Rectal smooth muscle tissue (tissue), 1 donor: ENCODE measurements at regions not wholly inside any gene's neighbourhood (a gene's known extent, or its start where the extent isn't known, plus 50 kb on each side); places are given as distances from the start of the nearest gene placed in this dataset.

Source experiments
- H3K27ac ChIP-seq: one replicate; pipeline ENCODE4 v1.7.0; 2013; ENCODE audit warnings: low read depth, low read length, inconsistent platforms
- H3K27me3 ChIP-seq: one replicate; pipeline ENCODE4 v1.7.0; 2013; ENCODE audit warnings: low read length; ENCODE audit not compliant: control insufficient read depth, insufficient read depth
- H3K36me3 ChIP-seq: one replicate; pipeline ENCODE4 v1.7.0; 2013; ENCODE audit warnings: low read length; ENCODE audit not compliant: control insufficient read depth, insufficient read depth
- H3K4me1 ChIP-seq: one replicate; pipeline ENCODE4 v1.7.0; 2013; ENCODE audit warnings: low read length; ENCODE audit not compliant: control insufficient read depth, insufficient read depth
- H3K4me3 ChIP-seq: one replicate; pipeline ENCODE4 v1.7.0; 2013; ENCODE audit warnings: low read length
- H3K9ac ChIP-seq: one replicate; pipeline ENCODE4 v1.7.0; 2013; ENCODE audit warnings: low read length

DNA sequence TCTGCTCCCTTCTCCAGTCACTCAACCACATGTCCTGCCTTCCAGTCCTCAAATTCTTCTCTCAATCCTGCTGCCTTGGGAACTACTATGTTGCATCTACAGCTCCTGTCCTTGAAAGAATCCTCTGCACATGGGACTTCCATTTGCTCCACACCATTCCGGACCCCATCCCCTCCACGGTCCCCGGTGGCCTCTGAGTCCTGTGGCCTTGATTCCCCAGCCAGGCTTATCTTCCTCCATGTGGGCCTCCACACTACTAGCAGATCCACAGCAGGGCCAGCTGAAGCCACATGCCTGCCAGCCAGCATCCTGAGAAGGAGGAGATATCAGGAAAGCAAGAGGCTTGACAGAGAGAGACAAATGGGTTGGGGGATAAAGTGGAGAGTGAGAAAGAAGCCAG, 1323.8 kb downstream of the UQCRFS1 start:
- no peaks in the 10 kb centered on the region for H3K36me3 ChIP-seq
- no peaks in the 10 kb centered on the region for H3K27me3 ChIP-seq
- H3K4me3 ChIP-seq: no peak overlapping the region
- H3K27ac ChIP-seq: no peak overlapping the region
- H3K4me1 ChIP-seq: no peaks in the 10 kb centered on the region
- H3K9ac ChIP-seq: no peak overlapping the region

DNA sequence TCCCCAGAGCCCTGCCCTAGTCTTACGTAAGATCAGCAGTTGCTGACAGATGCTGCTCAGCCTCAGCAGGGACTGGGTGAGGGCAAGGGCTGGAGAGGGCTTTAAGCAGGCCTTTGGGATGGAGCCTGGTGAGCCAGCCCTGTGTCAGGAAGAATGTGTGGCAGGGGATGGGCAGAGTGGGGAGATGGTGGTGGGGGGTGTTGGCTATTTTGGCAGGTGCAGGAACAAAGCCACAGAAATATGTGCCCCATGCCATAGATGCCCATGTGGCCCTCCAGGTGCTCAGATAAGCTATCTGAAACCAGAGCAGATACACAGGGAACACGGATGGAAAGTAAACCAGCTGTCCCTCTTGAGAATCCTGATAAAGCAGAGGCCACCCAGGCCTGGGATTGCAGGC, 1325.0 kb downstream of the UQCRFS1 start:
- no peak overlapping the region for H3K27ac ChIP-seq
- H3K4me3 ChIP-seq: no peak overlapping the region
- no peaks in the 10 kb centered on the region for H3K27me3 ChIP-seq
- no peak overlapping the region for H3K9ac ChIP-seq
- H3K36me3 ChIP-seq: no peaks in the 10 kb centered on the region
- H3K4me1 ChIP-seq: no peaks in the 10 kb centered on the region

DNA sequence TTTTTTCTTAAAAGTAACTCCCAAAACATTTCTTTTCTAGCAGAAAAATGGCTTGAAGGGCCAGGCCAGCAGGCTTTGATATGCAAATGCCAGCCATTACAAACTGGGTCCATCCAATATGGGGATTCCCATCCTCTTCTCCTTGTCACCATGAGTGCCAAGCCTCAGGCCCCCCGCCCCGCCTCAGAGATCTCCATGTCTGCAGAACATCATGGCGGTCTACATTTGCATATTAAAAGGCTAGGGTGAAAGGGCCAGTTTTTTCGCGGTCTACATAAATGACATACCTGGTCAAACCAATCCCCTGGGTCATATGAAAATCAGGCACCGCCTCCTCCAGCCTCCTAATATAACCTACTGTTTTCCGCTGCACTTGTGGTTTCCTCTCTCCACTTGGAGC, 1327.6 kb downstream of the UQCRFS1 start:
- H3K4me3 ChIP-seq: no peak overlapping the region
- H3K27ac ChIP-seq: no peak overlapping the region
- no peaks in the 10 kb centered on the region for H3K4me1 ChIP-seq
- H3K36me3 ChIP-seq: no peaks in the 10 kb centered on the region
- H3K9ac ChIP-seq: no peak overlapping the region
- no peaks in the 10 kb centered on the region for H3K27me3 ChIP-seq

DNA sequence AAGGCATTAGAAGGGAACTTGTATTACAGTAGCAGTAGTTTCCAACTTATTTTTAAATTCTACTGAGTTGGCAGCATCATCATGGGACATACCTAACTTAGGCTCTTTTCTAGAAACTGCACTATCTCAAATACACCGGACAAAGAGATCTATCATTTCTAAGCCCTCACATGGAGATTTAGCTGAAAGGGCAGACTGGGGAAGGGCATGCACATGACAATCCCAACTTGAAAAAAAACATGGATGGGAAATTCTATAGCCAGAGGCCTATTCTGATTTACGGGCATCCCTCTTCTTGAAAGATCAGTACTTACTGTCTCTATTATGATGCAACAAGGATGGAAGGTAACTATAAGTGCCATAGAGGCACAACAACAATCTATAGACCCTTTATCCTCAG, 1328.6 kb downstream of the UQCRFS1 start:
- no peak overlapping the region for H3K4me3 ChIP-seq
- H3K4me1 ChIP-seq: no peaks in the 10 kb centered on the region
- H3K9ac ChIP-seq: no peak overlapping the region
- H3K27ac ChIP-seq: no peak overlapping the region
- no peaks in the 10 kb centered on the region for H3K27me3 ChIP-seq
- no peaks in the 10 kb centered on the region for H3K36me3 ChIP-seq

DNA sequence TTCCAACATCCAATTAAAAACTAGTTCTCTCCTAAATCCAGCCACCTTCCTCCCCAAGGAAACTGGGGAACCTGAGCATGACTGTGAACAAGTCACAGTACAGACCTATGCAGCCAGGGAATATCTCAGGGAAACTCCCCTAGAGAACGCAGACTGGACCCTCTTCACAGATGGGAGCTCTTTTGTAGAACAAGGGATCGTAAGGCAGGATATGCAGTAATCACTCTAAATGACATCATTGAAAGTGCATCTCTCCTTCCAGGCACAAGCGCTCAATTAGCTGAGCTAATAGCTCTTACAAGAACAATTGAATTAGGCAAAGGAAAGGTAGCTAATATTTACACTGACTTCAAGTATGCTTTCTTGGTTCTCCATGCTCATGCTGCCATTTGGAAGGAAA, 1331.7 kb downstream of the UQCRFS1 start:
- H3K4me1 ChIP-seq: no peaks in the 10 kb centered on the region
- no peaks in the 10 kb centered on the region for H3K27me3 ChIP-seq
- no peak overlapping the region for H3K4me3 ChIP-seq
- H3K27ac ChIP-seq: no peak overlapping the region
- H3K9ac ChIP-seq: no peak overlapping the region
- H3K36me3 ChIP-seq: no peaks in the 10 kb centered on the region

DNA sequence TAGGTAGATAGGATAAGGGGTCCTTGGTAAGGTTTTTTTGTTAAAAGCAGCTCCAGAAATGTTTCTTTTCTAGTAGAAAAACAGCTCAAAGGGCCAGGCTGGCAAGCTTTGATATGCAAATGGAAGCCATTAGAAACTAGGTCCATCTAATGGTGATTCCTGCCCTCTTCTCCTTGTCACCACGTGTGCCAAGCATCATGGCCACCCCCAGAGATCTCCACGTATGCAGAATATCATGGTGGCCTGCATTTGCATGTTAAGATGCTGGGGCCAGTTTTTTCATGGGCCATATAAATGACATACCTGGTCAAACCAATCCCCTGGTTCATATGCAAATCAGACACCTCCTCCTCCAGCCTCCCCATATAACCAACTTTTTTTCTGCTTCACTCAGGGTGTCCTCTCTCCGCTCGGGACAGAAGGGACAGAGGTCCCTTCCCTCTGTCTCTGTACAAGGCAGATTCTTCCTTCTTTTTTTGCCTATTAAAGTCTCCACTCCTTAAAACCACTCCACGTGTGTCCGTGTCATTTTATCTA, 1335.9 kb downstream of the UQCRFS1 start:
- Histone ChIP-seq H3K27ac (no peak overlapping the region), H3K4me3 (no peak overlapping the region), H3K36me3 (no peaks in the 10 kb centered on the region), H3K27me3 (no peaks in the 10 kb centered on the region), H3K9ac (no peak overlapping the region), H3K4me1 (no peaks in the 10 kb centered on the region)

DNA sequence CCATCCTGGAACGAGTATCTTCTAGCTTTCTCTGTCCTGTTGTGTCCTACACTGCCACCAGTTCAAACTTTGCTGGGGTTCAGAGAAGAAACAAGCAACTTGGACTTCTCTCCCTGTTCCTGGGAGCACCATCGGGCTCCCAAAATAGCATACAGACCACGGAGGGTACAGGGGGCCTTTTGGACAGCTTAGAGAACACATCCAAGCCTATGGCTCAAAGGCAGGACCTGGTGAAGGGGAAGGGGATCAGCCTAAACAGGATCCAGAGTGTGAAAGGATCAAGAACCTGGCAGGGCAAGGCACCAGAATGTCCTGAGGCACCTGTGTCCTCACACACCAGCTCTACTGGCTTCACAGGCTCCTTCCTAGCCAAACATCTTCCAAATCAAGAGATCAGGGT, 1336.5 kb downstream of the UQCRFS1 start:
- H3K27me3 ChIP-seq: no peaks in the 10 kb centered on the region

DNA sequence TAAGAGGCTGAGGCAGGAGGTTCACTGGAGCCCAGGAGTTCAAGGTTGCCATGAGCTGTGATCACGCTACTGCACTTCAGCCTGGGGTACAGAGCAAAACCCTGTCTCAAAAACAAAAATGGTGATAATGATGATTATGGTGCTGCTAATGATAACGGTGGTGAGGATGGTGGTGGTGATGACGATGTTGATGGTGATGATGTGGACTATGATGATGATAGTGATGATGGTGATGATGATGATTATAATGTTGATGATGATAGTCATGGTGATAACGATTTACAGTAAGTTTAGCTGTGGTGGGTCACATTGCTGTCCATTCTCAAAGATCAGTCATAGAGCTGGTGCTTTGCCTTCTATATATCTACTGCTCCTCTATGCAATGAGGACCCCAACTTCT, 1340.6 kb downstream of the UQCRFS1 start:
- Histone ChIP-seq H3K4me1 (no peaks in the 10 kb centered on the region), H3K9ac (no peak overlapping the region), H3K27ac (no peak overlapping the region), H3K4me3 (no peak overlapping the region), H3K27me3 (no peaks in the 10 kb centered on the region), H3K36me3 (no peaks in the 10 kb centered on the region)

More for the DNA sequence above, 1336.5 kb downstream of the UQCRFS1 start:
- H3K9ac ChIP-seq: no peak overlapping the region
- no peaks in the 10 kb centered on the region for H3K4me1 ChIP-seq
- no peaks in the 10 kb centered on the region for H3K36me3 ChIP-seq
- H3K27ac ChIP-seq: no peak overlapping the region
- no peak overlapping the region for H3K4me3 ChIP-seq

DNA sequence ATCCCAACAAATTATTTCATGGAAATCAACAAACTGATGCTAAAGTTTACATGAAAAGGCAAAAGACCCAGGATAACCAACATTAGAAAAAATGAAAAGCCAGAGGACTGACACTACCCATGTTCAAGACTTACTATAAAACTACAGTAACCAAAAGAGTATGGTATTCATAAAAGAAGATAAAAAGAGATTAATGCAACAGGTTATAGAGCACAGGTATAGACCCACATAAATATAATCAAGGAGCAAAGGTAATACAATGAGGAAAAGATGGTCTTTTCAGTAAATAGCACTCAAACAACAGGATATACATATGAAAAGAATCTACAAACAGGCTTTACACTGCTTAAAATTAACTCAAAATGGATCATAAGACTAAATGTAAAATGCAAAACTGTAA, 1342.7 kb downstream of the UQCRFS1 start:
- Histone ChIP-seq H3K27me3 (no peaks in the 10 kb centered on the region), H3K4me3 (no peak overlapping the region), H3K36me3 (no peaks in the 10 kb centered on the region), H3K27ac (no peak overlapping the region), H3K4me1 (no peaks in the 10 kb centered on the region), H3K9ac (no peak overlapping the region)

DNA sequence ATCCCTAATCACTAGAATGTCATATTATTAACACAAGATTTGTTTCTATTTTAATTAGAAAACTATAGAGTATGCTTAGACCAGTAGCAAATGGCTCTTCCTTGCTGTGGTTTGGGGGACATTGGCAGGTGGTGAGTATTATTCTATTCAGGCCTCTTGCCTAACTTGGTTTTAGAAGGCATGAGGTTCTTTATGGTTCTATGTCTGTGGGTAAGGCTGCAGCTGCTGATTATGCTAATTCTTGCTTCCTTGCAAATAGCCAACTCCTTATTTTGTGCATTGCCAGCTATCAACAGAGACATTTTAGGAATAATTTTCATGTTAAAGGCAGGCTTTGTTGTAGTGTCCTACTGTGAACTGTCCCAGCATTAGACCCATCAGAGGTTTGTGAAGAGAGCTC, 1344.9 kb downstream of the UQCRFS1 start:
- Histone ChIP-seq H3K4me3 (no peak overlapping the region), H3K4me1 (no peaks in the 10 kb centered on the region), H3K9ac (no peak overlapping the region), H3K36me3 (no peaks in the 10 kb centered on the region), H3K27me3 (no peaks in the 10 kb centered on the region), H3K27ac (no peak overlapping the region)

DNA sequence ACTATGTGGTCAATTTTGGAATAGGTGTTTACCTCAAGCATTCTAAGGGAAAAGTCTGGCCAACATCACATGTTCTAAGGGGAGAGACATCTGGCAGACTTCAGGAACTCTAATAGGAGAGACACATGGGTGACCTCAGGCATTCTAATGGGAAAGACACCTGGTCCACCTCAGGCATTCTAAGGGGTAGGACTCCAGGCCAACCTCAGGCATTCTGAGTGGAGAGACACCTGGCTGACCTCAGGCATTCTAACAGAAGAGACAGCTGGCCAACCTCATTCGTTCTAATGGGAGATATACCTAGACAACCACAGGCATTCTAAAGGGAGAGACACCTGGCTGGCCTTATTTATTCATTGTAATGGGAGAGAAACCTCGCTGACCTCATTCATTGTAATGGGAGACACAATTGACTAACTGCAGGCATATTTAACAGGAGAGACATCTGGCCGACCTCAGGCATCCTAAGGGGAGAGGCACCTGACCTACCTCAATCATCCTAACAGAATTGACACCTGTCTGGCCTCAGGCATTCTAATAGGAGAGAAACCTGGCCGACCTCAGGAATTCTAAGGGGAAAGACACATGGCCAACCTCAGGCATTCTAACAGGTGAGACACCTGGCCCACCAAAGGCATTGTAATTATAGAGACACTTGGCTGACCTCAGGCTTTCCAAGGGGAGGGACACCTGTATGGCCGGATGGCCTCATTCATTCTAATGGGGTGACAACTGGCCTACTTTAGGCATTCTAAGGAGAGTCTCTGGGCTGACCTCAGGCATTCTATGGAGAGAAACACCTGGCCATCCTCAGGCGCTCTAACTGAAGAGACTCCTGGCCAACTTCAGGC, 1346.8 kb downstream of the UQCRFS1 start:
- no peak overlapping the region for H3K9ac ChIP-seq
- no peaks in the 10 kb centered on the region for H3K36me3 ChIP-seq
- H3K27ac ChIP-seq: no peak overlapping the region

DNA sequence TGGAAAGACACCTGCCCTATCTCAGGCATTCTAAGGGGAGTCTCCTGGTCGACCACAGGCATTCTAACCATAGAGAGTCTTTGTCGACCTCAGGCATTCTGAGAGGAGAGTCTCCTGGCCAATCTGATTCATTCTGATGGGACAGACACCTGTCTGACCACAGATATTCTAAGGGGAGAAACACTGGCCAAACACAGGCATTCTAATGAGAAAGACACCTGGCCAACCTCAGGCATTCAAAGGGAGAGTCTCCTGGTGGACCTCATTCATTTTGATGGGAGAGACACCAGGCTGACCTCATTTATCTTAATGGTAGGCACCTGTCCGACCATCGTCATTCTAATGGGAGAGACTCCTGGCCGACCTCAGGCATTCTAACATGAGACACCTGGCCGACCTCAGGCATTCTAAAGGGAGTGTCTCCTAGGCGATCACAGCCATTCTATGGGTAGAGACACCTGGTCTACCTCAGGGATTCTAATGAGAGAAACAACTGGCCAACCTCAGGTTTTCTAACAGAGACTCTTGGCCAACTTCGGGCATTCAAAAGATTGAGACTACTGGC, 1351.5 kb downstream of the UQCRFS1 start:
- H3K4me3 ChIP-seq: no peak overlapping the region
- no peaks in the 10 kb centered on the region for H3K27me3 ChIP-seq
- no peaks in the 10 kb centered on the region for H3K4me1 ChIP-seq
- no peaks in the 10 kb centered on the region for H3K36me3 ChIP-seq
- H3K9ac ChIP-seq: no peak overlapping the region
- no peak overlapping the region for H3K27ac ChIP-seq

More for the DNA sequence above, 1346.8 kb downstream of the UQCRFS1 start:
- Histone ChIP-seq H3K4me3 (no peak overlapping the region), H3K27me3 (no peaks in the 10 kb centered on the region), H3K4me1 (no peaks in the 10 kb centered on the region)
